GM19238 (cell line): ENCODE measurements at regions not wholly inside any gene's neighbourhood (a gene's known extent, or its start where the extent isn't known, plus 50 kb on each side); places are given as distances from the start of the nearest gene placed in this dataset.
"Not testable (repeated sequence)": the region's sequence is repeated elsewhere in the genome, so short reads cannot be mapped to it uniquely, and the experiment has no call there.

Experiments used
- DNase-seq: peaks from one replicate; pipeline ENCODE4 v3.0.0; 2011; ENCODE audit warnings: low spot score; ENCODE audit not compliant: insufficient read length

- peak; percentile 10 for DNase-seq
These were observed 201.3 kb downstream of the RBM46 start for GRCh38 chr4:154982187-154983047.

DNA sequence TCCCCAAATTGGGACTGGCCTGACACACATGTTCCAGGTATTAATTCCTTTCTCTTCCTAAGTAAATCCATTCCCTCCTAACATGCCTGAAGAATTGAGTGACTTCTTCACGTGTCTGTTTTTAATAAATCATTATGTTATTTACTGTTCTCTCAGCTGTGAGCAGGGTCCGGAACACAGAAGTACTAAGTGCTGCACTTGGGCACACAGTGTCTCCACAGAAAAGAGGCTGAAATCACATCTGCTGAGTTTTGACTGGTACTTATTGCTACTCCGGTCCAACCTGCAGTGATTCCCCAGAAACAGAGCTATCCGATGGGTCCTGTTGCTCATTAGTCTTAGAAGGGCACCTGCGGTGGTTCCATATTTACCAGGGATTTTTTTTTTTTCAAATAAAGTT is 202.6 kb downstream of the RBM46 start:
- no peak for DNase-seq

DNA sequence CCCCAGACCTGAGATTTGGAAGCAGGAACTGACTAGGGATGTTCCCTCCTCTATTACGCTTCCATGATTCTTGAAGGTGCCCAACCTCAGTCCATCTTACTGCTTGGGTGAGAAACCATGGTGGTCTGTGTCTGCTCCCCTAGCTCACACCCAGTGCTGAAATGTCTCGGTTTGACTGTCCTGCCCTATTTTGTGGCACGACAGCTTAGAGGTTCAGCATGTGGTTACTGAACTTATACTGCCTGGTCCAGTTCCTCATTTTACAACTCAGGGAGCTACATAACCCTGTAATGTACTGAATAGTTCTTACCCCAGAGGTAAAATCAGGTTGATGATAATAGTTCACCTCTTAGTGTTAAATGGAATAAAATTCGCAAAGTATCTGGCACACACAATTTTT is 203.1 kb downstream of the RBM46 start:
- no peak for DNase-seq

DNA sequence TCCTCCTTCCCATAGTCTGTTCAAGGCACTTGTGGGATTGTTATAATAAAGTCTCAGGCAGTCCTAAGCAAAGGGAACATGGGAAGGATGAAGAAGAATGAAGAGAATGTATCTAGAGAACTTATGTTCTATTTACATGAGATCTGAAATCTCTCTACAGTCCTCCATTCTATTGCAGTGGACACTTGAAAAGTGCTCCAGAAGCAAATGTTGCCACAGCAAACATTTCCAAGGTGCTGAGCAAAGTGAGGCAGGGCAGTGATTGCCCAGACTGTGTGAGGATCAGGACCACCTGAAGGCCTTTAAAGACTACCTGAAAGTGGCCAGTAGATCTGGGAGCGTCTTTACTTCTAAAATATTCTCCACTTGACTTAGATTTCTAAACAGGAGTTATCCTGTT is 203.5 kb downstream of the RBM46 start:
- DNase-seq: no peak

DNA sequence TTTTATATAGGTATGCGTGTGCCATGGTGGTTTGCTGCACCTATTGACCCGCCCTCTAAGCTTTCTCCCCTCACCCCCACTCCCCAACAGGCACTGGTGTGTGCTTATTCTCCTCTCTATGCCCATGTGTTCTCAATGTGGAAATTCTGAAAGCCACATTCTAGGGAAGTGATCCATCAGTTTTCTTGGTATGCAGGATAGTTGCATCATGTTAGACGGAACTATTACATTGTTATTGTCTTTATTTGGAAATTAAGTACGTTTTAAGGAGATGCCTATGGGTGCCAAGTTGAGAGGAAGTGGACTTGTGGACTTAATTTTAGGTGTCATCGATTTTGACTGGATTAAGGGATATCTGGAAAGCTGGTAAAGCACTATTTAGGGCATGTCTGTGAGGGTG is 204.6 kb downstream of the RBM46 start:
- DNase-seq: no peak

- DNase-seq: no peak
These were observed 207.4 kb downstream of the RBM46 start for GRCh38 chr4:154988511-154988910.

DNA sequence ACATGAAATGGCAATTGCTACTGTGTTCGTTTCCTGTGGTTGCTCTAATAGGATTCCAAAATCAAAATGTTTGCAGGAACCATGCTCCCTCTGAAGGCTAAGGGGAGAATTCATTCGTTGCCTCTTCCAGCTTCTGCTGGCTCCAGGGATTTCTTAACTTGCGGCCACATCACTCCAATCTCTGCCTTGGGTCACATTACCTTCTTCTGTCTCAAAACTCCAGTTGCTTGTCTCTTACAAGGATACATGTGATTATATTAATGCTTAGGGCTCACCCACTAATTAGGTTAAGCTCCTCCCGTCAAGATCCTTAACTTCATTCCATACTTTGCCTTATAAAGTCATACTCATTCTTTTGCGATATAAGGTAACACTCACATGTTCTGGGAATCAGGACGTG is 208.4 kb downstream of the RBM46 start:
- no peak for DNase-seq

- DNase-seq: not testable (repeated sequence)
These were observed 210.6 kb upstream of the NPY2R start for GRCh38 chr4:154997866-154998265.

GRCh38 chr4:154998284-154998683 is 210.2 kb upstream of the NPY2R start:
- no peak for DNase-seq

DNA sequence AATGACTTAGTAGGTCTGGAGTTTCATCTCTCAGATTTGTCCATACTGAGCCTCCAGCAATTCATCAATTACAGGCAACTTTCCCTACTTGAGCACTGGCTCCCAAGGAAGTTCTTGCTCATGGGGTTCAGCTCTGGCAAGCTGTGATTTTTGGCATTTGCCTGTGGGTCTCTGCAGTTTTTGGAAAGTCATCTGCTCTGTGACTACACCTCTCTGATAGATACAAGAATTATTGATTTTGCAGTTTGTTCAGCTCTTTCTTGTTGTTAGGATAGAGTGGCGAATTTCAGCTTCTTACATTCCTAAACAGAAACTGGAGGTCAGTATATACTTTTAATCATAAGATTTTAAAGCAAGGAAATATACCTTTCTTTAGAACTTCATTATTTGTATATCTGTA is 209.7 kb upstream of the NPY2R start:
- DNase-seq: no peak

- no peak for DNase-seq
These were observed 208.4 kb upstream of the NPY2R start for GRCh38 chr4:154999950-155000578.

DNA sequence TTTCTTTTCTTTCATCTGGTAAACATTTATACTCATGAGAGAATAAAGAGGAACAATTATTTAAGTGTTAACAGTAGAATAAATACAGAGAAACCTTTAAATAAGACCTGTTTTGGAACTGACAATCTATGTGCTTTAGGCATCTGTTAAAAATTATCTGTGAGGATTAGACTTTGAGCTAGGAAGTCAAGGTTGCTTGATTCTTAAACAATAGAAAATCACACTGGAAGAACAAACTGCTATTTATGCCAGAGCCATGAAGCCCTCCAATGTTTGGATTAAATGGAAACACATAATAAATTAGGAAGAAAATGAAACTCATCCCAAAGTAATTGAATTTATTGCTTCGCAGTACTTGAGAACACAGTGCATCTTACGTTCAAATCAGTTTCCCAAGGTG is 207.2 kb upstream of the NPY2R start:
- DNase-seq: no peak

DNA sequence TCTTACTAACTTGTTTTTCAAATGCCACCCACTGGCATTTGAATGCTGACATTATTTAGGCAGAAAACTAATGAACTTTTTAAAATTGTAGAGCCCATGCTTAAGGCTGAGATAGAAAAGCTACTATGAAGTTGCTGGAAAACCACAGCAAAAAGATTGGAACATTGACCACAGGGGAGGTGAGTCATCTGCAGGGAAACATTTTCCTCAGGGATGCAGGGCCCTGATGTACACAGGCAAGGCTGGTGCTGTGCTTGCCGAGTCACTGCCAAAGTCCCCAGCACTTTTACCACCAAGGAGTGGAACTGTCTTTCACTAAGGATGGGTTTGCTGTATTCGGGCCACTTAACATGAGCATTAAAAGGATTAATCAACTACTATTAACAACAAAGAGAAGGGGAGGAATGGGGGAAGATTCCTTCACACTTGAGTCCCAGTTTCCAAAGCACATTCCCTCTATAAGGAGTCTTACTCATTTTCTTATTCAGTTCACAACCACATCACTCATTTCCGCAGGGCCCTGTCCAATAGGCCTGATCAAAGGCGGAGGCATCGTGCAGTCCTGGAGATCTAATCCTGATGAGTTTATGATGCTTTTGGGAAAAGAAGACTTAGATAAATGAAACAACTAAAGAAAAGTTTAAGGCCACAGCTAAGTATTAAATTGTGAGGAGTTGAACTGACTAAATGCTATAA is 202.9 kb upstream of the NPY2R start:
- DNase-seq: no peak

- no peak for DNase-seq
These were observed 200.7 kb upstream of the NPY2R start for GRCh38 chr4:155007660-155008176.

GRCh38 chr4:155008389-155008788 is 200.0 kb upstream of the NPY2R start:
- no peak for DNase-seq

- no peak for DNase-seq
These were observed 199.1 kb upstream of the NPY2R start for GRCh38 chr4:155009288-155009687.

DNA sequence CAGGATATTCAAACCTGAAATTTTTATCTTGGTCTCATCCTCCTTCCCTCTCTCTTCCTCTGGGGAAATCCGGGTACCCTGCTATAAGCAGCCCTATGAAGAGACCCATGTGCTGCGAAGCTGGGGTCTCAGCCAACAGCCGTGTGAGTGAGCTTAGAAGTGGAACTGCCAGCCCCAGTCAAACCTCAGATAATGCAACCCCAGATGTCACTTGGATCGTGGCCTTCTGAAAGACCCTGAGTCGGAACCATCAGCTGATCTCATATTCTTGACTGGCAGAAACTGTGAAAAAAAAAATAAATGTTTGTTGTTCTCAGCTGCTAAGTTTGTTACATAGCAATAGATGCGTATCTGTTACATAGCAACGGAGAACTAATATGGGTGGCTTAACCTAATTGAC is 198.1 kb upstream of the NPY2R start:
- DNase-seq: no peak

DNA sequence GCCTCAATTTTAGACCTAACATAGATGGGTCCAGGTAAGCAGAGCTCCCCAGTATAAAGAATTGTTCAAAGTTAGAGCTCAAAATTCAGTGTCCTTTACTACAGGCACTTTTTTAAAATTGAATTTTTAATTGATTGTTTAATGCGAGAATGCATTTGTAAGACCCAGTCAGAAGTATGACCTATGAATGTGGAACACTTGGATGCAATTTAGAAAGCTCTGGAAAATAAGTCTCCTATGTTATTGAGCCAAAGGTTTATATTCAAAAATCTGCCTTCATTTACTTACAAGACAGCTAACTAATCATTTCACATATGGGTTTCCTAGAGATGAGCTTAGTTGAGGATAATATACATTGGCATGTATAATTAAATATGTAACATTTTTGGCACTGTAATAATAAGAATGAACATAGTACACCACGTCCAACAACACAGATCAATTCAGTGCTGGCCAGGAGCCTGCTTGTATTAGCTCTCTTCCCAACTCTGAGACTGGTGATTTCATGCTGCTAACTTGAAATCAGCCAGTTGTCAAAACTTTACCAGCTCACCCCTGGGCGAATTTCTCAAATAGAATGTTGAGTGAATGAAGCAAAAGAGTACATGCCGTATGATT is 197.2 kb upstream of the NPY2R start:
- DNase-seq: no peak

DNA sequence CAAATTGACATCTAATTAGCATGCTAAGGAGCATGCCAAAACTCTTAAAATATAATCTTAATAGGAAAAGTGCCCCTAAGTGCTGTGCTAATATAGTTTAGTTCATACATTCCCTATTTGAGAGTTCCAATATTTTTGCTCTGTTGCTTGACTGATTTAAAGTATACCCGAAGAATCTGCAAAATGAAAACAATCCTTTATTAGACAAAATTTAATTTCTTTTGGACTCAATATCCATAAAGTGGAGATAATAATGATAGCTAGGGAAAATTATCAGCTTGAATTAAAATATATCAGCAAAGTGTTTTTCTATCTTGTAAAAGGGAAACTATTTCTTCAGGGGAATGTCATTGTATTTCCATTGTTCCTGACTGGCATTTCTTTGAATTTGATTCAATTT is 196.0 kb upstream of the NPY2R start:
- no peak for DNase-seq

DNA sequence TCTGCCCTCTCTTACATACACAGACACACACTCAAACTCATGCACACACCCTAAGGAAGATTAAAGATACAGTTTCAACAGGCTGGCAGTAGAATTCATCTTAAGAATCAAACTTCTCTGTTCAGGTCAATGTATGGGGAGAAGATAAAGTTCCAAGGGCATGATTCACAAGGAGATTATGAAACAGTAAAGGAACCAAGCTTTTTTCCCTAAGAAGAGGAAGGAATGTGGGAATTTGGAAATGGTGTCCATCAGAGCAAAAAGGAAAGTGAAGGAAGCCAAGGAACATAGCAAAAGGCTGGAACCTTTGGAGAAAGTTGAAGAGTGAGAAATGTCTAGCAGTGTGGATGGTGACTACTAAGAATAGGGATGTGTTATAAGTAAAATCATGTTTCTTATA is 191.0 kb upstream of the NPY2R start:
- no peak for DNase-seq

GRCh38 chr4:155025762-155026457 is 182.5 kb upstream of the NPY2R start:
- no peak for DNase-seq
